Large intestine (tissue), 3 donors: ENCODE measurements at regions not wholly inside any gene's neighbourhood (a gene's known extent, or its start where the extent isn't known, plus 50 kb on each side); places are given as distances from the start of the nearest gene placed in this dataset.

Source experiments
- DNase-seq, 2 donors: peaks; one replicate each; pipeline versions ENCODE4 v3.0.0 to v3.0.0-alpha.2; 2013
- H3K27ac ChIP-seq: one replicate; pipeline ENCODE4 v1.5.1; 2013; ENCODE audit warnings: low read length
- H3K27me3 ChIP-seq: 2 replicates; pipeline ENCODE4 v1.6.1; 2013; ENCODE audit warnings: low read length; ENCODE audit not compliant: control insufficient read depth, insufficient read depth
- H3K36me3 ChIP-seq: 2 replicates; pipeline ENCODE4 v1.6.1; 2013; ENCODE audit warnings: low read length; ENCODE audit not compliant: control insufficient read depth, insufficient read depth
- H3K4me1 ChIP-seq: one replicate; pipeline ENCODE4 v1.6.1; 2013; ENCODE audit warnings: low read length; ENCODE audit not compliant: control insufficient read depth, insufficient read depth
- H3K4me3 ChIP-seq: one replicate; pipeline ENCODE4 v1.5.1; 2013; ENCODE audit warnings: low read length
- H3K9me3 ChIP-seq: one replicate; pipeline ENCODE4 v1.6.1; 2013; ENCODE audit warnings: mild to moderate bottlenecking, low read depth, low read length, moderate library complexity; ENCODE audit not compliant: control insufficient read depth
- WGBS: methylation state at CpG from one replicate; pipeline ENCODE4 v1.1.5; 2013; ENCODE audit warnings: low lambda C conversion rate; ENCODE audit not compliant: insufficient coverage; 5-methylcytosine and 5-hydroxymethylcytosine counted together

DNA sequence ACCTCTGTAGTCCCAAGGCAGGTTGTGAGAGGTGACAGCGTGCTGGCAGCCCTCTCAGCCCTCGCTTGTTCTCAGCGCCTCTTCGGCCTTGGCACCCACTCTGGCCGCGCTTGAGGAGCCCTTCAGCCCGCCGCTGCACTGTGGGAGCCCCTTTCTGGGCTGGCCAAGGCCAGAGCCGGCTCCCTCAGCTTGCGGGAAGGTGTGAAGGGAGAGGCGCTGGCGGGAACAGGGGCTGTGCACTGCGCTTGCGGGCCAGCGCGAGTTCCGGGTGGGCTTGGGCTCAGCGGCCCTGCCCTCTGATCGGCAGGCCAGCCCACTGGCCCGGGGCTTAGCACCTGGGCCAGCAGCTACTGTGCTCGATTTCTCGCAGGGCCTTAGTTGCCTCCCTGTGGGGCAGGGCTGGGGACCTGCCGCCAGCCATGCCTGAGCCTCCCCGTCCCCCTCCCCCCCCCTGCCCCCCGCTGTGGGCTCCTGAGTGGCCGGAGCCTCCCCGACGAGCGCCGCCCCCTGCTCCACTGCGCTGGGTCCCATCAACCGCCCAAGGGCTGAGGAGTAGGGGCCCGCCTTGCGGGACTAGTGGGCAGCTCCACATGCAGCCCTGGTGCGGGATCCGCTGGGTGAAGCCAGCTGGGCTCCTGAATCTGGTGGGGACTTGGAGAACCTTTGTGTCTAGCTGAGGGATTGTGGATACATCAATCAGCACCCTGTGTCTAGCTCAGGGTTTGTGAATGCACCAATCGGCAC, 347.6 kb downstream of the KLHL13 start:
- no peak for DNase-seq
- no CpG with 5 or more reads among the region's 37 CpGs for WGBS
- Histone ChIP-seq H3K9me3 (no peaks in the 10 kb centered on the region), H3K4me3 (no peak overlapping the region), H3K27ac (no peak overlapping the region), H3K27me3 (no peaks in the 10 kb centered on the region), H3K4me1 (no peaks in the 10 kb centered on the region), H3K36me3 (no peaks in the 10 kb centered on the region)

- H3K9me3 ChIP-seq = no peaks in the 10 kb centered on the region
- no peak for DNase-seq
- no peaks in the 10 kb centered on the region for H3K36me3 ChIP-seq
- H3K27me3 ChIP-seq = no peaks in the 10 kb centered on the region
- no CpG with 5 or more reads among the region's 1 CpG for WGBS
- H3K4me3 ChIP-seq = no peak overlapping the region
- H3K4me1 ChIP-seq = no peaks in the 10 kb centered on the region
- no peak overlapping the region for H3K27ac ChIP-seq
These were observed 351.4 kb downstream of the KLHL13 start for GRCh38 chrX:117765211-117765610.

DNA sequence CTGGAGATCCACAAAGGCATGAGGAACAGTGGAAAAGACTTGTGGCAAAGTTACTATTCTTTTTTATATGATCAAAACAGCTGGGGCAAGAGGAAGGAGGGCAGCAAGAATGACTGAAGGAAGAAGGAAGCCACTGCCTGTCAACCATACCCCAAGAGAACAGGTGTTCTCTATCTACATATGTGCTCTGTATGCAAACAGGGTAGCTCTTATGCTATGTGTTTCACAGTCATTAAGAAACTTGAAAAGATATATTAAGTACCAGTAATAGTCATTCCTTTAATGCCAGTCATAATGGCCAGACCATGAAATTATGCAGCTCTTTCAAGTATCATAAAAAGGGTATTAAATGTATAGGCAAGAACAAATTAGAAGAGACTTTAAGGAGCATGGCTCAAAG, 363.9 kb downstream of the KLHL13 start:
- Histone ChIP-seq H3K27me3 (no peaks in the 10 kb centered on the region), H3K9me3 (no peaks in the 10 kb centered on the region), H3K36me3 (no peaks in the 10 kb centered on the region), H3K27ac (no peak overlapping the region), H3K4me1 (no peaks in the 10 kb centered on the region), H3K4me3 (no peak overlapping the region)
- no peak for DNase-seq

GRCh38 chrX:117751155-117751554, 365.5 kb downstream of the KLHL13 start:
- H3K27me3 ChIP-seq = no peaks in the 10 kb centered on the region
- no peak for DNase-seq
- WGBS = no CpG with 5 or more reads among the region's 2 CpGs

DNA sequence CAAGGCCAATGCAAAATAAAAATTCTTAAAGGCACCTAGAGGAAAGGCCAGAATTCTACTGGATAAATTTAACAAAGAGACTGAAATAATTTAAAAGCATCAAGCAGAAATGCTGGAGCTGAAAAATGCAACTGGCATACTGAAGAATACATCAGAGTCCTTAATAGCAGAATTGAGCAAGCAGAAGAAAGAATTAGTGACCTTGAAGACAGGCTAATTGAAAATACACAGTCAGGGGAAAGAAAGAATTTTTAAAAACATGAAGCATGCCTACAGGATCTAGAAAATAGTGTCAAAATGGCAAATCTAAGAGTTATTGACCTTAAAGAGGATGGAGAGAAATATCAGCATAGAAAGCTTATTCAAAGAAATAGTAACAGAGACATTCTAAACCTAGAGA, 371.7 kb downstream of the KLHL13 start:
- H3K9me3 ChIP-seq = no peaks in the 10 kb centered on the region
- H3K36me3 ChIP-seq = no peaks in the 10 kb centered on the region
- H3K4me3 ChIP-seq = no peak overlapping the region
- H3K27me3 ChIP-seq = no peaks in the 10 kb centered on the region
- no peak for DNase-seq
- H3K27ac ChIP-seq = no peak overlapping the region
- peaks cover 7% of the 10 kb centered on the region for H3K4me1 ChIP-seq

More at GRCh38 chrX:117751155-117751554, 365.5 kb downstream of the KLHL13 start:
- H3K27ac ChIP-seq = no peak overlapping the region
- no peaks in the 10 kb centered on the region for H3K36me3 ChIP-seq
- H3K4me3 ChIP-seq = no peak overlapping the region
- no peaks in the 10 kb centered on the region for H3K4me1 ChIP-seq
- H3K9me3 ChIP-seq = no peaks in the 10 kb centered on the region

DNA sequence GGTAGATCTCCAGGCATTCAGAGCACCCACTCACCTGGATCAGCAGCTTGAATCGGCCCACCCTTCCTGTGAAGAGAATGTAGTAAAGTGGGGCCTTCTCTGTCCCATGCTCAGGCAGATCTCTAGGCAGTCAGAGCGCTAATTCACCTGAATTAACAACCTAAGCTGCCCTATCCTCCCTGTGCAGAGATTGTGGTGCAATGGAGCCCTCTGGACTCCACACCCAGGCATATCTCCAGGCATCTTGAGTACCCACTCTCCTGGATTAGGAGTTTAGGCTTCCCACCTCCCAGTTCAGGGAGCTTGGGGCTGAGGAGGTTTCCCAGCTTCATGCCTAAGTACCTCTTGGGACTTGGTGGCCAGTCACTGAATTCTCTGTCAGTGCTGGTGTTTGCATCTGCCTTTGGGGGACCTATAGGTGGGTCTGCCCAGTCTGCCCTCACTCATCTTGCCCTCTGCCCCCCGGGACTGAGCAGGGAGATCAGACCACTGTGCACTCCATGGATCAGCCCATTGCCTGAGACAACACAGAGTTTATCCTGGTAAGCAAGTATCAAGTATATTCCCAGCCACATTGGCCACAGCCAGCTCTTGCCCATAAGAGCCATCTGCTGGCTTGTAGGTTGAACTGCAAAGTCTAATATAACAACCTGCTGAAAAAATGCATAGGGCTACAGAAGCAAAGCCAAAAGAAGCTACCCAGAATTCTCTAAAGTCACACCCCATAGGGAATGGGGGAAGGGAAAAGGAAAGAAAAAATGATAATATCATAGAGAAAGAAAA, 372.9 kb downstream of the KLHL13 start:
- Histone ChIP-seq H3K36me3 (no peaks in the 10 kb centered on the region), H3K4me1 (peaks cover 7% of the 10 kb centered on the region), H3K9me3 (no peaks in the 10 kb centered on the region), H3K27ac (no peak overlapping the region), H3K27me3 (no peaks in the 10 kb centered on the region), H3K4me3 (no peak overlapping the region)
- DNase-seq = peak; percentile 9 to 33
- WGBS = no CpG with 5 or more reads among the region's 3 CpGs

DNA sequence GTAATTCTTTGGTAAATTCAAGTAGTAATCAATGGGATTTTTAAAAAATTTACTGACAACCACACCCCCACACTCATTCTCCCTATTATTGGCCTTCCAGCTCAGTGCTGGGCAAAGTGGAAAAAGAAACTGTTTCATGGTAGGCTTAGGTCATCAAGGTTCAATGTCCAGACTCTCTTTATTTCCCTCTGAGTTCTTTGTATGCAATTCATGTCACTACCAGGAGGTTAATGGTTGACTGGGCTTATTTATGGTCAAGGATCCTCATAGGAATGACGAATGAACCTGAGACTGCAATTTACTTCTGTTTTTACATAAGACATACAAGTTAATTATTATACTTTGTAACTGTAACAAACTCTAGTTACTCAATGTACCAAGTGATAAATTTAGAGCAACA, 403.2 kb downstream of the KLHL13 start:
- DNase-seq = peak; percentile 85 to 91
- Histone ChIP-seq H3K9me3 (no peaks in the 10 kb centered on the region), H3K4me1 (peaks cover 20% of the 10 kb centered on the region), H3K36me3 (no peaks in the 10 kb centered on the region), H3K27ac (peak overlapping the region; percentile 91), H3K4me3 (no peak overlapping the region), H3K27me3 (no peaks in the 10 kb centered on the region)
- WGBS = no CpG with 5 or more reads among the region's 1 CpG

GRCh38 chrX:117711782-117712181, 404.8 kb downstream of the KLHL13 start:
- H3K36me3 ChIP-seq = no peaks in the 10 kb centered on the region
- no peak overlapping the region for H3K4me3 ChIP-seq
- peak overlapping the region; percentile 91 for H3K27ac ChIP-seq
- no peaks in the 10 kb centered on the region for H3K9me3 ChIP-seq
- peaks cover 15% of the 10 kb centered on the region for H3K4me1 ChIP-seq
- WGBS = no CpG with 5 or more reads among the region's 1 CpG
- DNase-seq = peak in 1 of 2 donors; percentile 15
- no peaks in the 10 kb centered on the region for H3K27me3 ChIP-seq

- no peaks in the 10 kb centered on the region for H3K36me3 ChIP-seq
- WGBS = no CpG with 5 or more reads among the region's 8 CpGs
- no peak overlapping the region for H3K27ac ChIP-seq
- peaks cover 3% of the 10 kb centered on the region for H3K4me1 ChIP-seq
- DNase-seq = no peak
- H3K27me3 ChIP-seq = no peaks in the 10 kb centered on the region
- no peak overlapping the region for H3K4me3 ChIP-seq
- H3K9me3 ChIP-seq = no peaks in the 10 kb centered on the region
These were observed 408.5 kb downstream of the KLHL13 start for GRCh38 chrX:117707948-117708743.

- Histone ChIP-seq H3K27me3 (no peaks in the 10 kb centered on the region), H3K4me3 (no peak overlapping the region), H3K4me1 (no peaks in the 10 kb centered on the region), H3K36me3 (no peaks in the 10 kb centered on the region), H3K9me3 (no peaks in the 10 kb centered on the region), H3K27ac (no peak overlapping the region)
- no peak for DNase-seq
These were observed 415.6 kb downstream of the KLHL13 start for GRCh38 chrX:117701050-117701449.
